ENCODE measurements at regions not wholly inside any gene's neighbourhood (a gene's known extent, or its start where the extent isn't known, plus 50 kb on each side); places are given as distances from the start of the nearest gene placed in this dataset.
"Not testable (repeated sequence)": the region's sequence is repeated elsewhere in the genome, so short reads cannot be mapped to it uniquely, and the experiment has no call there.

GRCh38 chr15:32227410-32228114 lies 175.5 kb downstream of the GOLGA8K start:
- not testable (repeated sequence) for TF ChIP-seq CTCF (IDR thresholded peaks at IDR 0.05; ENCODE audit: poor library complexity); EZH2 (IDR thresholded peaks at IDR 0.05; ENCODE audit: borderline replicate concordance); EZH2phosphoT487 (IDR thresholded peaks at IDR 0.05; ENCODE audit: low read depth, severe bottlenecking, unreplicated experiment)

Data from hepatocyte (in vitro differentiated cells).